HG03571 (cell line): ENCODE measurements at regions not wholly inside any gene's neighbourhood (a gene's known extent, or its start where the extent isn't known, plus 50 kb on each side); places are given as distances from the start of the nearest gene placed in this dataset.

Experiments used
- ATAC-seq: cut with Tn5 transposase; IDR thresholded peaks from one replicate; pipeline ENCODE4 v1.9.1; 2021; ENCODE audit not compliant: unreplicated experiment

- ATAC-seq: no peak
Observed at GRCh38 chr12:108029051-108029835, 99.8 kb upstream of the WSCD2 start.

GRCh38 chr12:108033090-108033489 is 96.0 kb upstream of the WSCD2 start:
- no peak for ATAC-seq

DNA sequence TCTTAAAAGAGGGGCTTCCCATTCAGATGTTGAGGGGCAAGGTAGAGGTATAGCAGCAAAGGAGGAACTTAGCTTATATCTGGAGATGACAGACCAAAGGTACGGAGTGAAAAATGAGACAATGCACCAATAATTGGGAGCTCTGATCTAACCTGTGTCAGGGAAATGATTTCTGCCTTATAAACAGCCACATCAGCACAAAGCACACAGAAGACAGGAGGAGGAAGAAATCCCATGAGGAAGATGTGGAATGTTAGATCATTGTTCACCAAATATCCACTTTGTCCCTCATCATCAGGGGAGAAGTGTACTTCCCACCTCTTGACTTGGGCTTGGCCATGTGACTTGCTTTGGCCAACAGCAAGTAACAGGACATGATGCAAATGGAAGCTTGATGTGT is 93.7 kb upstream of the WSCD2 start:
- ATAC-seq: no peak

- no peak for ATAC-seq
Observed at GRCh38 chr12:108037960-108038359, 91.1 kb upstream of the WSCD2 start.

DNA sequence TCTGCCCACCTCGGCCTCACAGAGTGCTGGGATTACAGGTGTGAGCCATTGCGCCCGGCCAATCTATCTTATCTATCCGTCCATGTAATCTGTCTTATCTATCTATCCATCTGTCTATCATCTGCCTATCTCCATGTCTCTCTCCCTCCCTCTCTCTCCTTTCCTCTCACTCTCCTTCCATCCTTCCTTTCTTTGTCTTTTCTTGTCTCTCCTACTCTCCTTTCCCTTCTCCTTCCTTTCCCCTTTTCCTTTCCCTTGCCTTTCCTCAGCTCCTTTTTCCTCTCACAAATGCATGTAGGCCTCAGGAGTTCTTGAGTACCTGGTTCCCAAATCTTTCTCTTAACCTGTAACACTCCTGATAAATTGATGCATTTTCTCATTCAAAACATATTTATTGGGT is 89.3 kb upstream of the WSCD2 start:
- no peak for ATAC-seq

GRCh38 chr12:108040947-108041346 is 88.1 kb upstream of the WSCD2 start:
- ATAC-seq: no peak

DNA sequence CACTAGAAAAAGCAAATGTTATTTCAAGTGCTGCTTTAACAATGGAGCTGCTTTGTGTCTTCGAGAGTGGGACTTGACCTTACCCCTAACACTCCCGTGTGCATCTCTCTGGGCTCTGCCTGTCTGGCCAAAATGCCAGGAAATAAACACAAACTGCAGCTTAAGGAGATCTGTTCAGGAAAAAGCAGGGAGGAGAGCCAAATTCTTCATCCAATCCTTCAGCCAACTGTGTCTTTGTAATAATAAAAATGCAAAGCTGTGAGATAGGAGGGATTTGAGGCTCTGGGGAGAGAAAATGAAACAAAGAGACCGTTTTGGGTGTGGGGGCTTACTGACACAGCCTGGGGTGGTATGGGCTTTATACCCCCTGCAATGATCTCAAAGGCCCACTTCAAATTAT is 85.8 kb upstream of the WSCD2 start:
- no peak for ATAC-seq

DNA sequence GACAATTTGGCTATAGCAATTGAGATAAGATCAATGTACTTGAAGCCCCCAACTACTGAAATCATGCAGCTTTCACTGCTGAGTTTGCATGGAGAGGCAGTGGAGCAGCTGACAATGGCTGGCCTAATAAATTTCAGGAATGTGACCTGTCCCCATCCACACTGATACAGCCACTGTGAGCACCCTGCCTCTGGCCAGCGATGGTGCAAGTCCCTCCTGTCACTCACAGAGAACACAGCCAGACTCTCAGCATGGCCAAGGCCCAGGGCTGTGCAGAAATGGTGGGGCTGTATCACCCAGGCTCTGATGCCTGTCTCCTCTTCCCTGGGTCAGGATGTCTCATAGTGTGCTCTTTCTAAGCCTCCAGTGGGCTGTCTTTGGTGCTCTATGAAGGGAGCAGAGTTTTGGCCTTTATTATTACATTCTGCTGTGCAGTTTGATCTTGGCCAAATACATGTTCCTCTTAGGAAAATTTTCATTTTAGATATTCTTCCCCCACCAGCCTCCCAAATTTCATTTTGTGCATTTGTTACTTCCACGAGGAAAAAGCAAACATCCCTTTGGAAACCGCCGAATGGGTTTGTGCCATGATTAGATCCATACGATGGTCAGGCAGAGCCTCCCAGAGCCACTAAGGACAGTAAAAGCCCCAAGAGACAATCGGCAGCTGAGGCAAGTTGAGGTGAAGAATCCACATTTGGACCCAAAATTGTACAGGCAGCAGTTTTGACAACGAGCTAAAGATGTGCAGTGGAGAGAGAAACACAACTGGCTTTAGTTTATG is 85.1 kb upstream of the WSCD2 start:
- no peak for ATAC-seq

- ATAC-seq: no peak
Observed at GRCh38 chr12:108046135-108046534, 83.0 kb upstream of the WSCD2 start.

DNA sequence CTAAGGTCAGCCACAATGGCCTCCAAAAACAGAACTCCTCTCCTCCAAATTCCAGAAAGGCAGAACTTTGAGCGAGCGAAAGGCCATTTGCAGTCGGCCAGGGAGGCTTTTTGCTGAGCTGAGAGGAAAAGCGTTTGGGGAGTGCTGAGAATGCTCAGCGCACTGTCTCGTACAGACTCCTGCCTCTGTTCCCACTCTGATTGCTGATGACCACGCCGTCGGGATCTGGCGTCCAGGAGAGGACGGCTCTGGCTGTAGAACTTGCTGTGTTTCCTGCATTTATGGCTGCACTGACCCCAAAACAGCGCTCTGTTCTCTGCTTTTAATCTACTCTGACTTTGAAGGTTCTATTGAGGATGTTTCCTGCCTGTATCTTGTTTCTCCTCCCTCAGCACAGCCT is 82.4 kb upstream of the WSCD2 start:
- no peak for ATAC-seq

GRCh38 chr12:108047071-108047550 is 82.0 kb upstream of the WSCD2 start:
- no peak for ATAC-seq

GRCh38 chr12:108048686-108049085 is 80.4 kb upstream of the WSCD2 start:
- ATAC-seq: no peak

DNA sequence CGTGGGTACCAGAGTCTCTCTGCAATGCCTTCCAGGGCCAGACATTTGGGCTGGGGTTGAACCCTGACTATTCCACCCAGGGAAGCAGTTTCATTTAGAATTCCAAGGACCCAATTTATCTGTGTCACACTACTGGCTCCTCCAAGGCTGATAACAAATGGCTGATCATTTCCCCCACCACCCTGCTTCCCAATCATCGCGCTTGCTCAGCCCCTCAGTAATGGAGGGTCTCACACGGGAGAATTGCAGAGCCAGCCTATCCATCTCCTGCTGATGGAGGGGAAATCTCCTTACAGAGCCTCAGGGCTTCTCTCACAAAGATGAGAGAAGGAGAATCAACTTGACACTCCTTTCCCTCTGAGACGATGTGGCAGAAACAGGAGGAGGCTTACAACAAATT is 78.4 kb upstream of the WSCD2 start:
- ATAC-seq: no peak

GRCh38 chr12:108052260-108052659 is 76.8 kb upstream of the WSCD2 start:
- ATAC-seq: no peak

DNA sequence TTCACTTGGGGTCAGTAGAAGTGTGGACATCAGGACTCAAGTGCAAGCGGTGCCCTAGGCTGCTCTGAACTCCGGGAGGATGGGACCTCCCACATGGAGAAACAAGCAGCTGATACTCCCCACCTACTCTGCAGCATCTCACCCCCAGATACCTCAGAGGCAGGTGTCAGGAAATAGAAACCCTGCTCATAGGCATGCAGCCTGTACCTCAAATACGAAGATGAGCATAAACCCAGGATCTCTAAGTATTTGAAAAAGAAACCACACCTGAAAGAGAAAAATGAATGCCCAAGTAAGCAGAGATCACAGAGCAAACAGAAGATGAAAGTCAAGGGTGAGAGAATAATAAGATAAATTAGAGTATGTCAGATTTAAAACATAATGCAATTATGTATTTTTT is 75.6 kb upstream of the WSCD2 start:
- ATAC-seq: no peak

GRCh38 chr12:108054496-108054895 is 74.6 kb upstream of the WSCD2 start:
- ATAC-seq: no peak

- ATAC-seq: no peak
Observed at GRCh38 chr12:108055141-108055540, 73.9 kb upstream of the WSCD2 start.

GRCh38 chr12:108060067-108060466 is 69.0 kb upstream of the WSCD2 start:
- no peak for ATAC-seq

- ATAC-seq: no peak
Observed at GRCh38 chr12:108060903-108061302, 68.2 kb upstream of the WSCD2 start.

- no peak for ATAC-seq
Observed at GRCh38 chr12:108063192-108063591, 65.9 kb upstream of the WSCD2 start.

DNA sequence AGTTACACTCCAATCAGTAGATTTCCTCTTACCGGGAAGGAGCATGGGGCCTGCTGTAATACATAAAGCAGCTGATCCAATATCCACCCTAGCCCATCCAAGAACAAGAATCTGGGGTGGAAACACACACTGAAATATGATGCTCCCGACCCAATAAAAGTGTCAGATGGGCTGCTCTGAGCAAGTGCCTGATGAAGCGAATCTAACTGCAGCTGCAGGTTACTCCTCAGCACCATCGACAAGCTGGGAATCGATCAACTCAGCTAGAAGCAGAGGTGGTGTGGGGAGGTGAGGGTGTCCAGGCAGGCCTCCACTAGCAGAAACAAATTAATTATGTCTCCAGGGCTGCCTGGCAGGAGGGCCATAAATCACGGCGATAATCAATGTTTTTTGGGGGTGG is 64.0 kb upstream of the WSCD2 start:
- no peak for ATAC-seq
